Nucleus accumbens (tissue), 56 donors: ENCODE measurements at regions not wholly inside any gene's neighbourhood (a gene's known extent, or its start where the extent isn't known, plus 50 kb on each side); places are given as distances from the start of the nearest gene placed in this dataset.

ENCODE experiments used
- DNase-seq, 56 donors: peaks; one replicate each; lab custom pipeline; 2025; lab: John Stamatoyannopoulos, UW

DNA sequence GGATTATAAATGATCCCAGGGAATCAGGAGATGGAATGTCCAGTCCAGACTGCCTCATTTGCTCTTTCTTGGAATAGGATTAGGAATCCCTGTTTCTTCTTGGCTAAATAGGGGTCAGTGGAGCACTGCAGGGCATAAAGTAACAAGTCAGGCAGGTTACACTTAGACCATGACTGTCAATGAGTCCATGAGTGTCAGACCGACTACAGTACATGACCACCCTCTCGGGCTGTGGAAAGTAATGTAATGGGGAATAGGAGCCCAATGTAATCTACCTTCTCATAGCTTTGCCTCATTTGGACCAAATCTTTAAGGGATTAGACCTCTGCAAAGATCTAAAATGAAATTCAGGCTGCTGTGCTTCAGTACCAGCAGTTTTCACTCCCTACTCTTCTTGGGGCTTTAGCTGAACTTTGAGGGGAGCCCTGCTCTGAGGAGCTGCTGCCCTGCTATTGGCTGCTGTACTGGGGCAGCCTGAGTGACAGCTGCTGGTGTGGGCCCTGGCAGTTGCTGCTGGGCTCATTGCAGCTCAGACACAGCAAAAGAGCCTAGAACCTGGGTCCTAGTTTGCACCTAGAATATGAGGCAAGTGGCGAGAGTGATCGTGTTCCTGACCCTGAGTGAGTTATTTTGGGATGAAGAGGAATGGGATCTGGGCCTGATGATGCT, 62.2 kb upstream of the OR4E1 start:
- no peak for DNase-seq

DNA sequence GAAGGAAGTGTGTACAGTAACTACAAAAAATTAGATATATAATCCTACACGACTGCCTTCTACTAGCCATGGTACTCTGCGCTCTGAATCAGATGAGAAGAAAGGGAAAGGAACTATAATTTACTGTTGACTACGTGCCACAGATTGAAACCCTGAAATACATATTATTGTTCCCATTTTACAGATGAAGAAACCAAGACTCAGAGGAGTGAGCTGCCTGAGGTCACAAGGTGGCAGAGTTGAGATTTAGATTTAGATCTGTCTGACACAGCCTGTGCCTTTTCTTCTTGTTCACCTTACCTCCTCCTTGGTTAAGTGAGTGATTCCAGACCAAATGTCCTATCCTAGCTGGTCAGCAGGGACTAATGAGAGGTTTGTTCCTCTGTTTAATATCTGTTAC, 61.6 kb upstream of the OR4E1 start:
- DNase-seq, result no peak

DNA sequence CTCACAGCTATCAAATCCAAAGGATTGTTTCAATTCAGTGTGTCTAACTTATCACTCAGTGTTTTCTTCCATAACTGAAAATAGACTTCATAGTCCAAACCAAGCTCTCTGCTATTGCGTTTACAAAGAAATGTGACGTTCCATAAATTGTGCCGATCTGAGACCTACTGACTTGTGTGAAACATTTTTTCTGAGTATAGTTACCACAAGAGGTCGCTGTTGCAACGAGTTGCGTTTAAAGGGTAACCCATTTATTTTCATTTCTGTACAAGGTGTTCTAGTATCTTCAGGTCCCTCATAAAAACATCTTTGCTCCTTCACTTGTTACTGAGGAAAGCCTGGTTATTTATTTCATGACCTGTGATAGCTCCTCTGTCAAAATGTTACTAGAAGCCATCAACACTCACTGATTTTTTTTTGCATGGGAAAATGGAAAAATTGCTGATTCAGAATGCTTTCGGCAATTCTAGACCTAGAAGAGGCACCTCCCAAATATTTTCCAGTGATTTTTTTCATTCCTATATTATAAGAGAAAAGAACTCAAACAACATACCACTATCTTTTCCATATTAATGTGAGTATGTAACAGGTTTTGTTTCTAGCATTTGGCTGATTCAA, 60.9 kb upstream of the OR4E1 start:
- DNase-seq, result peak in 2 of 56 donors; percentile 0 to 1

DNA sequence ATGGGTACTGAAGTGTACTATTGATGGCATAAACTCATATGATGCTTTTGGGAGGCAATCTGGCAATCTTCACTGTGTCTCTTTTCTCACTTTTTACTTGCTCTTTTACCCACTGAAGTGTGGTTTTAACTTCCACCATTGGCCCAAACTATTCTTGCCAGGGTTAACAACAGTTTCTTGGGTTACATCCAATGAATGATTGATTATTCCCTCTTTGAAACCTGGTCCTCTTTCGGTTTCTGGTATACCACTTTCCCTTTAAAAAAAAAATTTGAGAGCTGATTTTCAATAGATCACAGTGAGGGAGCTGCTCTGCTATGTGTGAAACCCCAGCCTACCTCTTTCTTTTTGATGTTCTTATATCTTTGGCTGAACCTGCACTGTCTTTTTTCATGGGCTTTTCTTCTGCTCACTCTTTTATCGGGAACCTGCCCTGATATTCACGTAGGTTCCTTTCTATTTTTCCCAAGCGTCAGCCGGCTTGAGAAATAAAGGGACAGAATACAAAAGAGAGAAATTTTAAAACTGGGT, 56.1 kb upstream of the OR4E1 start:
- no peak for DNase-seq

DNA sequence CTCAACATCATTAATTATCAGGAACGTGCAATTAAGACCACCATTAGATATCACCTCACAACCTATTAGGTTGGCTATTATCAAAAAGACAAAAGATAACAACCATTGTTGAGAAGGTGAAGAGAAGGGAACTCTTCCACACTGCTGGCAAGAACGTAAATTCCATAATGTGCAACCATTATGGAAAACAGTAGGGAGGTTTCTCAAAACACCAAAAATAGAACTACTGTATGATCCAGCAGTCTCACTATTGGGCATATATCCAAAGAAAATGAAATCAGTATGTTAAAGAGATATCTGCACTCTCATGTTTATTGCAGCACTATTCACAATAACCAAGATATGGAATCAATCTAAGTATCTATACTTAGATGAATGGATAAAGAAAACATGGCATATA, 51.6 kb upstream of the OR4E1 start:
- DNase-seq, result no peak

DNA sequence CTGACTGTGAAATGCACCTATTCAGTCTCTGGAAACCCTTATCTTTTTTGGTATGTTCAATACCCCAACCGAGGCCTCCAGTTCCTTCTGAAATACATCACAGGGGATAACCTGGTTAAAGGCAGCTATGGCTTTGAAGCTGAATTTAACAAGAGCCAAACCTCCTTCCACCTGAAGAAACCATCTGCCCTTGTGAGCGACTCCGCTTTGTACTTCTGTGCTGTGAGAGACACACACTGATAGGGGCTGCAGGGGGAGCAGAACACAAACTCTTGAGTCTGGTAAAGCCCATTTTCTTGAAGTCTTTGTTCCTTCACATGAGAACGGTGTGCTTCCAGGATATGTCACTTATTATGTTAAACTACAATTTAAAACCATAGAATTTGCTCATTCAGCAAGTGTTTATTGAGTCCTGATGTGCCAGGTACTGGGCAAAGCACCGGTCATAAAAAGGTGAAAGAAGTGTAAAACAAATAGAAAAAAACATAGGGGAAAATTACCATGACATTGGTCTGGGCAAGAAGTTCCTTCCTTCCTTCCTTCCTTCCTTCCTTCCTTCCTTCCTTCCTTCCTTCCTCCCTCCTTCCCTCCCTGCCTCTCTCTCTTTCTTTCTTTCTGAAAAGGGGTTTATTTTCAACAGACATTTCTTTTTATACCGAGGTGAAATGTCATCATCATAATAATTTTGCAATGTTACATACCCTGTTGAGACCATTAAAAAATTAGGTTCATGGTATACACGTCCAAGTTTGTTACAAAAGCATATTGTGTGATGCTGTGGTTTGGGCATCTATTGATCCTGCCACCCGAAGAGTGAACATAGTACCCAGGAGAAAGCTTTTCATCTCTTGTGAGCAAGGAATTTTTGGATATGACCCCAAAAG, 50.7 kb upstream of the OR4E1 start:
- no peak for DNase-seq

DNA sequence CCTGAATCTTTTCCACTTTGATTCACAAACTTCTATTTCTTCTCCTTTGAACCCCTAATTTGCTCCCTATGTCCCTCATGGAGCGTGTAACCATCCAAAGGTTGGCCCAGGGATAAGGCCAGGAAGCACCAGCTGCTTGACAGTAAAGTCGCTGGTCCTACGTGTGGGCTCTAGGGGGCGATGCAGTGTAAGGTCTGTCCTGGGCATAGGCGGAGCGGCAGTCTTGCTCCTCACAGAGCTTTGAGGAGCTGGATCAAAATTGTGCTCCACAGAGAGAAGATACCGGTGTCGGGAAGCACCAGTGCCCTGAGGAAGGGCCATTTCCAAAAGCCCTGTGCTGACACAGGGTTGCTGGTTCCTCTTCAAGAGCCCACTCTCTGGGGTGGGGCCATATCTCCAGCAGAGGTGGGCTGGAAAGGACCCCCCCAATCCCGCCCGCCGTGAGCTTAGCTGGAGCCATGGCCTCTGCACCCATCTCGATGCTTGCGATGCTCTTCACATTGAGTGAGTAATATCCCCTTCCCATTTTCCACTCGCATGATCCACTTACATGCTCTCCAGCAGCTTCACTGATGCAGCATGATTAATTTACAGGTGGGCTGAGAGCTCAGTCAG, 49.9 kb upstream of the OR4E1 start:
- no peak for DNase-seq
